Left lung (tissue), 4 donors: ENCODE measurements at regions not wholly inside any gene's neighbourhood (a gene's known extent, or its start where the extent isn't known, plus 50 kb on each side); places are given as distances from the start of the nearest gene placed in this dataset.

Experiments
- ATAC-seq: fragments of 200-7000 bp; cut with Tn5 transposase; one replicate; pipeline ENCODE4 v1.9.1; 2020; ENCODE audit warnings: moderate library complexity
- DNase-seq, 4 donors: peaks; one replicate each; pipeline ENCODE4 v3.0.0-alpha.2; 2013 to 2020
- H3K27ac ChIP-seq, 2 donors: fragments of 200-600 bp; sonication (generic) in 1 of 2; one replicate each; pipeline versions ENCODE4 v1.5.0 to v1.8.0; 2020 to 2021
- H3K27me3 ChIP-seq, 2 donors: fragments of 200-600 bp; sonication (generic) in 1 of 2; one replicate each; pipeline versions ENCODE4 v1.5.0 to v1.8.0; 2020 to 2021
- H3K36me3 ChIP-seq, 2 donors: fragments of 200-600 bp; sonication (generic) in 1 of 2; one replicate each; pipeline versions ENCODE4 v1.5.0 to v1.8.0; 2020 to 2021
- H3K4me1 ChIP-seq, 2 donors: fragments of 200-600 bp; one replicate each; pipeline ENCODE4 v1.8.0; 2021
- H3K4me3 ChIP-seq, 2 donors: fragments of 200-600 bp; sonication (generic) in 1 of 2; one replicate each; pipeline versions ENCODE4 v1.5.0 to v1.8.0; 2020 to 2021; ENCODE audit warnings: mild to moderate bottlenecking in 1 of 2
- H3K9me3 ChIP-seq, 2 donors: fragments of 200-600 bp; sonication (generic) in 1 of 2; one replicate each; pipeline versions ENCODE4 v1.5.0 to v1.8.0; 2020 to 2021
- CTCF ChIP-seq, 2 donors: fragments of 200-600 bp; sonication (generic) in 1 of 2; IDR thresholded peaks; one replicate each; pipeline versions ENCODE4 v1.5.0 to v1.8.0; 2021; ENCODE audit warnings: antibody characterized with exemption in 2 of 2
- intact Hi-C, 2 donors: fragments of 100-400 bp; cut with DNase I; formaldehyde crosslinking; loops; one replicate each; pipeline versions ENCODE4 v1.11.2 to v1.14.2; 2022
- donor health status: DM: no; HTN: yes; CAD: no.
- donor health status: DM: no; HTN: no; CAD: no.

GRCh38 chr9:16996901-16997491 is 126.5 kb upstream of the BNC2 start:
- Histone ChIP-seq H3K27ac (no peak overlapping the region), H3K4me1 (no peaks in the 10 kb centered on the region), H3K27me3 (no peaks in the 10 kb centered on the region), H3K4me3 (no peak overlapping the region), H3K36me3 (no peaks in the 10 kb centered on the region), H3K9me3 (peaks cover 0 to 44% of the 10 kb centered on the region in 2 donors)
- ATAC-seq, result no peak
- intact Hi-C loops, result no loop called here
- no peak for TF ChIP-seq CTCF (IDR thresholded peaks at IDR 0.05)
- DNase-seq, result no peak

GRCh38 chr9:16992138-16992537 is 121.7 kb upstream of the BNC2 start:
- H3K36me3 ChIP-seq, result no peaks in the 10 kb centered on the region
- H3K4me3 ChIP-seq, result no peak overlapping the region
- no peak for TF ChIP-seq CTCF (IDR thresholded peaks at IDR 0.05)
- no peaks in the 10 kb centered on the region for H3K4me1 ChIP-seq
- no peaks in the 10 kb centered on the region for H3K27me3 ChIP-seq
- peaks cover 0 to 28% of the 10 kb centered on the region in 2 donors for H3K9me3 ChIP-seq
- H3K27ac ChIP-seq, result no peak overlapping the region
- DNase-seq, result no peak
- intact Hi-C loops, result no loop called here
- no peak for ATAC-seq

GRCh38 chr9:16987026-16987425 is 116.6 kb upstream of the BNC2 start:
- no peak for DNase-seq
- TF ChIP-seq CTCF (IDR thresholded peaks at IDR 0.05), result no peak
- intact Hi-C loops, result no loop called here
- H3K27me3 ChIP-seq, result no peaks in the 10 kb centered on the region
- no peak for ATAC-seq
- no peak overlapping the region for H3K27ac ChIP-seq
- no peaks in the 10 kb centered on the region for H3K9me3 ChIP-seq
- no peaks in the 10 kb centered on the region for H3K36me3 ChIP-seq
- H3K4me3 ChIP-seq, result no peak overlapping the region
- no peaks in the 10 kb centered on the region for H3K4me1 ChIP-seq

GRCh38 chr9:16986556-16986955 is 116.1 kb upstream of the BNC2 start:
- H3K27me3 ChIP-seq, result no peaks in the 10 kb centered on the region
- no peak overlapping the region for H3K4me3 ChIP-seq
- TF ChIP-seq CTCF (IDR thresholded peaks at IDR 0.05), result no peak
- no peaks in the 10 kb centered on the region for H3K9me3 ChIP-seq
- no peaks in the 10 kb centered on the region for H3K36me3 ChIP-seq
- no peak for DNase-seq
- intact Hi-C loops, result no loop called here
- H3K27ac ChIP-seq, result no peak overlapping the region
- no peaks in the 10 kb centered on the region for H3K4me1 ChIP-seq
- ATAC-seq, result no peak

- no peak for ATAC-seq
- intact Hi-C loops, result no loop called here
Observed at GRCh38 chr9:16985559-16986348, 115.3 kb upstream of the BNC2 start.

More at GRCh38 chr9:16985559-16986348, 115.3 kb upstream of the BNC2 start:
- no peak for DNase-seq
- Histone ChIP-seq H3K4me3 (no peak overlapping the region), H3K9me3 (no peaks in the 10 kb centered on the region), H3K27ac (no peak overlapping the region), H3K27me3 (no peaks in the 10 kb centered on the region), H3K36me3 (no peaks in the 10 kb centered on the region), H3K4me1 (no peaks in the 10 kb centered on the region)
- TF ChIP-seq CTCF (IDR thresholded peaks at IDR 0.05), result no peak
